Smooth muscle cell (in vitro differentiated cells): ENCODE measurements at regions not wholly inside any gene's neighbourhood (a gene's known extent, or its start where the extent isn't known, plus 50 kb on each side); places are given as distances from the start of the nearest gene placed in this dataset.
A peak's percentile ranks its signal among the peaks of the same experiment; 100 is the strongest.

Experiments
- DNase-seq: peaks from one replicate; lab custom pipeline; 2025; ENCODE audit not compliant: unreplicated experiment; lab: John Stamatoyannopoulos, UW
- H2AFZ ChIP-seq: fragments of 200-600 bp; sonication (generic); 2 replicates; pipeline ENCODE4 v1.6.0; 2016; ENCODE audit warnings: antibody characterized with exemption, low read depth, mild to moderate bottlenecking
- H3F3A ChIP-seq: fragments of 200-600 bp; sonication (generic); 2 replicates; pipeline ENCODE4 v1.6.0; 2017; ENCODE audit warnings: antibody characterized with exemption, low read depth
- H3K27ac ChIP-seq: fragments of 200-600 bp; sonication (generic); 2 replicates; pipeline ENCODE4 v1.5.1; 2016; ENCODE audit warnings: low read depth, mild to moderate bottlenecking
- H3K27me3 ChIP-seq: fragments of 200-600 bp; sonication (generic); 2 replicates; pipeline ENCODE4 v1.6.1; 2016; ENCODE audit warnings: low read depth, mild to moderate bottlenecking
- H3K36me3 ChIP-seq: fragments of 200-600 bp; sonication (generic); 2 replicates; pipeline ENCODE4 v1.5.1; 2016; ENCODE audit warnings: low read depth
- H3K4me1 ChIP-seq: fragments of 200-600 bp; sonication (generic); 2 replicates; pipeline ENCODE4 v1.5.1; 2016; ENCODE audit warnings: low read depth
- H3K4me2 ChIP-seq: fragments of 200-600 bp; sonication (generic); 2 replicates; pipeline ENCODE4 v1.6.0; 2016; ENCODE audit warnings: mild to moderate bottlenecking
- H3K4me3 ChIP-seq: fragments of 200-600 bp; sonication (generic); 2 replicates; pipeline ENCODE4 v1.5.1; 2016; ENCODE audit warnings: mild to moderate bottlenecking
- H3K79me2 ChIP-seq: fragments of 200-600 bp; sonication (generic); 2 replicates; pipeline ENCODE4 v1.6.0; 2016; ENCODE audit warnings: low read depth, mild to moderate bottlenecking
- H3K9ac ChIP-seq: fragments of 200-600 bp; sonication (generic); 2 replicates; pipeline ENCODE4 v1.6.0; 2016; ENCODE audit warnings: low read depth
- H3K9me3 ChIP-seq: fragments of 200-600 bp; sonication (generic); replicated peaks from 2 replicates; pipeline ENCODE4 v1.5.1; 2016; ENCODE audit warnings: low read depth
- H4K20me1 ChIP-seq: fragments of 200-600 bp; sonication (generic); 2 replicates; pipeline ENCODE4 v1.6.0; 2016; ENCODE audit warnings: low read depth
- CTCF ChIP-seq: fragments of 200-600 bp; sonication (generic); IDR thresholded peaks from 2 replicates; pipeline ENCODE4 v1.5.1; 2017; ENCODE audit warnings: borderline replicate concordance, mild to moderate bottlenecking, antibody characterized with exemption; ENCODE audit not compliant: insufficient read depth, poor library complexity, severe bottlenecking
- WGBS: methylation state at CpG from one replicate; pipeline ENCODE4 v1.1.7; 2016; ENCODE audit warnings: low lambda C conversion rate; 5-methylcytosine and 5-hydroxymethylcytosine counted together

GRCh38 chr6:93575495-93576267, 156.3 kb upstream of the EPHA7 start:
- Histone ChIP-seq H3K9me3 (no peaks in the 10 kb centered on the region), H3F3A (no peaks in the 10 kb centered on the region), H3K9ac (no peak overlapping the region), H3K27me3 (no peaks in the 10 kb centered on the region), H3K79me2 (no peaks in the 10 kb centered on the region), H3K4me2 (peak overlapping the region; percentile 41), H3K4me1 (peaks cover 33% of the 10 kb centered on the region), H3K36me3 (no peaks in the 10 kb centered on the region), H2AFZ (no peak overlapping the region), H3K27ac (no peak overlapping the region), H3K4me3 (no peak overlapping the region), H4K20me1 (no peaks in the 10 kb centered on the region)
- no peak for DNase-seq
- no peak for TF ChIP-seq CTCF
- 71% methylated on average over 3 of the region's 3 CpGs for WGBS

GRCh38 chr6:93574299-93574698, 154.9 kb upstream of the EPHA7 start:
- no peak overlapping the region for H3K4me2 ChIP-seq
- H3K4me1 ChIP-seq = peaks cover 30% of the 10 kb centered on the region
- no peaks in the 10 kb centered on the region for H4K20me1 ChIP-seq
- WGBS = 86% methylated on average over 2 of the region's 2 CpGs
- H3K9me3 ChIP-seq = no peaks in the 10 kb centered on the region
- no peak for TF ChIP-seq CTCF
- H3K27me3 ChIP-seq = no peaks in the 10 kb centered on the region
- peak overlapping the region; percentile 13 for H2AFZ ChIP-seq
- no peaks in the 10 kb centered on the region for H3K36me3 ChIP-seq
- no peak overlapping the region for H3K4me3 ChIP-seq
- no peak overlapping the region for H3K9ac ChIP-seq
- H3K79me2 ChIP-seq = no peaks in the 10 kb centered on the region
- no peak overlapping the region for H3K27ac ChIP-seq
- DNase-seq = no peak
- H3F3A ChIP-seq = no peaks in the 10 kb centered on the region

- H3F3A ChIP-seq = no peaks in the 10 kb centered on the region
- peak overlapping the region; percentile 52 for H3K4me2 ChIP-seq
- H3K79me2 ChIP-seq = no peaks in the 10 kb centered on the region
- H3K9me3 ChIP-seq = no peaks in the 10 kb centered on the region
- no peak for TF ChIP-seq CTCF
- H3K36me3 ChIP-seq = no peaks in the 10 kb centered on the region
- peak overlapping the region; percentile 50 for H2AFZ ChIP-seq
- no peak for DNase-seq
- peaks cover 22% of the 10 kb centered on the region for H3K4me1 ChIP-seq
- no peak overlapping the region for H3K9ac ChIP-seq
- H4K20me1 ChIP-seq = no peaks in the 10 kb centered on the region
- H3K27ac ChIP-seq = peak overlapping the region; percentile 43
- no peaks in the 10 kb centered on the region for H3K27me3 ChIP-seq
- H3K4me3 ChIP-seq = peak overlapping the region; percentile 5
- 29% methylated on average over 1 of the region's 1 CpG for WGBS
Measured at GRCh38 chr6:93571346-93571745, 152.0 kb upstream of the EPHA7 start.

- no peak for TF ChIP-seq CTCF
- H3F3A ChIP-seq = no peaks in the 10 kb centered on the region
Measured at GRCh38 chr6:93568169-93568568, 148.8 kb upstream of the EPHA7 start.

More at GRCh38 chr6:93568169-93568568, 148.8 kb upstream of the EPHA7 start:
- 59% methylated on average over 1 of the region's 1 CpG for WGBS
- no peak overlapping the region for H3K9ac ChIP-seq
- no peaks in the 10 kb centered on the region for H3K36me3 ChIP-seq
- H3K9me3 ChIP-seq = no peaks in the 10 kb centered on the region
- DNase-seq = no peak
- H4K20me1 ChIP-seq = no peaks in the 10 kb centered on the region
- H3K4me2 ChIP-seq = no peak overlapping the region
- peaks cover 8% of the 10 kb centered on the region for H3K4me1 ChIP-seq
- H3K4me3 ChIP-seq = no peak overlapping the region
- H2AFZ ChIP-seq = no peak overlapping the region
- H3K27ac ChIP-seq = no peak overlapping the region
- H3K27me3 ChIP-seq = no peaks in the 10 kb centered on the region
- no peaks in the 10 kb centered on the region for H3K79me2 ChIP-seq
